Esophagus muscularis mucosa (tissue), 4 donors: ENCODE measurements at regions not wholly inside any gene's neighbourhood (a gene's known extent, or its start where the extent isn't known, plus 50 kb on each side); places are given as distances from the start of the nearest gene placed in this dataset.

Experiments used
- CTCF ChIP-seq, 3 experiments: fragments of 200-600 bp in 2 of 3; fragments of 450-650 bp in 1 of 3; sonication (generic) in 2 of 3; IDR thresholded peaks; one replicate each; pipeline ENCODE4 v1.5.1; 2017 to 2019; ENCODE audit warnings: antibody characterized with exemption in 3 of 3, mild to moderate bottlenecking in 2 of 3, moderate library complexity in 1 of 3
- EP300 ChIP-seq: sonication (generic); formaldehyde crosslinking; IDR thresholded peaks from one replicate; pipeline ENCODE4 v1.6.1; 2017; ENCODE audit warnings: antibody characterized with exemption
- POLR2A ChIP-seq: fragments of 450-650 bp; IDR thresholded peaks from one replicate; pipeline ENCODE4 v1.6.1; 2017; ENCODE audit warnings: antibody characterized with exemption, moderate library complexity, mild to moderate bottlenecking, low read depth

- TF ChIP-seq CTCF (IDR thresholded peaks at IDR 0.05), result no peak
- TF ChIP-seq EP300, result no peak
- no peak for TF ChIP-seq POLR2A
Measured at GRCh38 chr22:27393371-27393770, 408.2 kb downstream of the MN1 start.
